GM13976 (cell line): ENCODE measurements at regions not wholly inside any gene's neighbourhood (a gene's known extent, or its start where the extent isn't known, plus 50 kb on each side); places are given as distances from the start of the nearest gene placed in this dataset.

Source experiments
- DNase-seq: peaks from one replicate; pipeline ENCODE4 v3.0.0; 2012; ENCODE audit warnings: low spot score
- in situ Hi-C: fragments of 300-500 bp; cut with MboI; formaldehyde crosslinking; loops from one replicate; pipeline ENCODE4 v1.12.0; 2022; ENCODE audit warnings: low sequenced_read_pairs, mixed read lengths, inconsistent platforms; ENCODE audit not compliant: unreplicated experiment
- TF ChIP-seq, protein P1 (sequence below): IDR thresholded peaks from 2 replicates; pipeline ENCODE4 v1.5.1; 2012; ENCODE audit warnings: borderline replicate concordance, mild to moderate bottlenecking; ENCODE audit not compliant: insufficient read depth; ENCODE audit errors: extremely low read depth, missing control alignments, control extremely low read depth

DNA sequence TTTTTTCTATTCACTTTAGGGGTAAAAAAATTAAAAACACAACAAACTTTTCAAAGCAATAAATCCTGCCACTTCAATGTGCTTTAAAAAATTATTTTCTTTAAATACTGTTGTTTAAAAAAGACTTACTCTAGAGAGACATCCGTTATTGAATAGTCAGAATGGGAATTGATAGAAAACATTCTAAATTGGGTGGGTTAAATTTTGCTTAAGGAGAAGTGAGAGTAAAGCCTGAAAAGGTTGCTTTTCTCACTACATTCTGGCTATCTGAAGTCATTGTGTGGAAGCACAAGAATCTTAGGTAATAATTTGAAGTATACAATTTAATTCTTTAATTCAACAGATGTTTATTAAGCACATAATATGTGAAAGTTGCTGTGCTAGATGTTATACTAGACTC lies 509.3 kb downstream of the NR2F1-AS1 start:
- no peak for DNase-seq
- in situ Hi-C loops = no loop called here
- TF ChIP-seq, protein P1, sequence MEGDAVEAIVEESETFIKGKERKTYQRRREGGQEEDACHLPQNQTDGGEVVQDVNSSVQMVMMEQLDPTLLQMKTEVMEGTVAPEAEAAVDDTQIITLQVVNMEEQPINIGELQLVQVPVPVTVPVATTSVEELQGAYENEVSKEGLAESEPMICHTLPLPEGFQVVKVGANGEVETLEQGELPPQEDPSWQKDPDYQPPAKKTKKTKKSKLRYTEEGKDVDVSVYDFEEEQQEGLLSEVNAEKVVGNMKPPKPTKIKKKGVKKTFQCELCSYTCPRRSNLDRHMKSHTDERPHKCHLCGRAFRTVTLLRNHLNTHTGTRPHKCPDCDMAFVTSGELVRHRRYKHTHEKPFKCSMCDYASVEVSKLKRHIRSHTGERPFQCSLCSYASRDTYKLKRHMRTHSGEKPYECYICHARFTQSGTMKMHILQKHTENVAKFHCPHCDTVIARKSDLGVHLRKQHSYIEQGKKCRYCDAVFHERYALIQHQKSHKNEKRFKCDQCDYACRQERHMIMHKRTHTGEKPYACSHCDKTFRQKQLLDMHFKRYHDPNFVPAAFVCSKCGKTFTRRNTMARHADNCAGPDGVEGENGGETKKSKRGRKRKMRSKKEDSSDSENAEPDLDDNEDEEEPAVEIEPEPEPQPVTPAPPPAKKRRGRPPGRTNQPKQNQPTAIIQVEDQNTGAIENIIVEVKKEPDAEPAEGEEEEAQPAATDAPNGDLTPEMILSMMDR = no peak

DNA sequence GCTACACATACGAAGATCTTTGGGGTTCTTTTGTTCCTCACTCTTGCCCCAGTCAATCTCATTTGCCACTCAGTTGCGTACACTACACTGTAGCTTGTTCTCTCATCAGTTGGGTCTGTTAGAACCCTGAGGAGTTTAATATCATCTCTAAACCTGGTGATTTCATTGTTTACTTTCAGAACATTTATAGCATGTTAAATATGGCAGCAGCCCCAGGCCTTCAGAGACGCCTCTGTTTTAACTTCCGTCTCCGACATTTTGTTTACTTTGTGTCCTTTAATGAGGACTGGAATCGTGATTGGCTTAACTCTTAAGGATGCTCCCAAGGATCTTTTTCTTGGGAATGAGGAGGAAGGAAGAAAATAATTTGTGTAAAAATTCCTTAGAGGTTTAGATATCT lies 510.1 kb downstream of the NR2F1-AS1 start:
- in situ Hi-C loops = no loop called here
- TF ChIP-seq, protein P1 = no peak
- no peak for DNase-seq

DNA sequence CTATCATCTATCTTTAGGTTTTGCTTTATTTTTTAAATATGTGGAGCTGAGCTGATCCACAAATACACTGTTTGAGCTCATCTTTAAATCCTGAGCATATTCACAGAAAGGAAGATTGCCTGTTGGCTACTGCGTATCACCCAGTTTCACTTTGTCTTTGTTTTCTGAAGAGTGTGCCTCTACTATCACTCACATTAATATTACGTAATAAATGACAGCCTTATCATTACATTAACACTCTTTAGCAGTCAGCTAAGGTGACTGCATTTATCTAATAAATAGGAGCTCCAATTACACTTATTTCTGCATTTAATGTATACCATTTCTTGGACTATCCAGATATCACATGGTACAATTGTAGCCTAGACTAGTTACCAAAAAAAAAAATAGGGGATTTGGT lies 511.7 kb downstream of the NR2F1-AS1 start:
- TF ChIP-seq, protein P1 = no peak
- in situ Hi-C loops = no loop called here
- no peak for DNase-seq

DNA sequence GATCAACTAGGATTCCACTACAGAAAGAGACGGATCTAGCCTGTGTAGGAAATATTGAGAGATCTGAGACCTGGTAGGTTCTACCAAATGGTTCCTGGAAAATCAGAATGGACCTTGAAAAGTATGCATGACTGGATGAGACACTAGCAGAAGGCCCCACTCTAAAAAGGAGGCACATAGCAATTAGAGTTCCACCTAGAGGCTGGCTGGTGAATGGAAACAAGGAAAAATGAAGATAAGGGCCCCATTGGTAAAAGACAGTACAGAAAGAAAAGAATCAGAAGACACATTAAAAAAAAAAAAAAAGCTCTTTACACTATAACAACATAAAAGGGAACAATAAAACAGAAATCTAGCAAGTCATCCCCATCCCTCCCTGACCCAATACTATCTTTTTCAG lies 518.5 kb downstream of the NR2F1-AS1 start:
- in situ Hi-C loops = no loop called here
- TF ChIP-seq, protein P1 = no peak
- no peak for DNase-seq

DNA sequence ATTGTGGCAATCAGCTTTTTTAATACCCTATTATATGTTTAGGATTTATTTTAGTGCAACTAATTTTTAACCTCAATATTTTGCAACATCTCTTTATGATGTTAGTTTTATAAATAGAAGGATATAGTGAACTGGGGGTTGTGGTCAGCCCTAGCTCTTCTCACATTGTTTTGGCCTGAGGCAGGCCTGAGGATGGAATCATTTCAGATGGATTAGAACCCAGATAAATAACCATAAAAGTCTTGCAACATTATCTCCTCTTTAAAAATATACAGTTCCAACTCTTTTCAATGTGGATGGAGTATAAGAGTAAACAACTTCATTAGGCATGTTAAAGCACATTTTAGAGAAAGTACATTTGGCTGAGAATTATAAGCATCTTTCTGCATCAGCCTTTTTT lies 522.7 kb downstream of the NR2F1-AS1 start:
- in situ Hi-C loops = no loop called here
- TF ChIP-seq, protein P1 = no peak
- no peak for DNase-seq

DNA sequence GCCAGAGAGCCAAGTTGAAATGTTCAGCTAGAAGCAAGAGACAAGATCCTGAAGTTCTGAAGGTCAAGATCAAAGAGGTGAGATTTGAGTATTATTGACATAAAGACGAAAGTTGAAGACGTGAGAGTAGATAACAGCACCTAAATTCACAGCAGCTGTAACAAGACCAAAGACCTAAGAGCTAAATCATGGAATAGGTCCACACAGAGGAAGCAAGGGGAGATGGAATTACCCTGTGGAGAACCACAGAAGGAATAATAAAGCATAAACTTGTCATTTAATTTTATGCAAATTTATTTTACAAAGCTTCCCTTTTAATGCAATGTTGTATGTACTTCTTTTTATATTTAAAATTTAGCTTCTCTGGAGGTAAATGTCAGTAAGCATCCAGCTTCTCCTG lies 523.7 kb downstream of the NR2F1-AS1 start:
- in situ Hi-C loops = no loop called here
- TF ChIP-seq, protein P1 = no peak
- DNase-seq = no peak

DNA sequence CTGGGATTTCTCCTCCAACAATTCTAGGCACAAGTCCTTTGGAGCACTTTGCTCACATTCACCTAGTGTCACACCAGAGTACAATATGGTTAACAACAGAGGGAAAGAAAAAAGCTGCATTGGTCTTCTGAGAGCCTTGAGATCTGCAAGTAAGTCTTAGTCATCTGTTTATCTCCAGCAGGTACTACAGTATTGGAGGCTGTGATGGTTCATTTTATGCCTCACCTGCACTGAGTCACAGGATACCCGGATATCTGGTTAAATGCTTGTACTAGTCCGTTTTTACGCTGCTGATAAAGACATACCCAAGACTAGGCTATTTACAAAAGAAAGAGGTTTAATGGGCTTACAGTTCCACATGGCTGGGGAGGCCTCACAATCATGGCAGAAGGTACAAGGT lies 525.0 kb downstream of the NR2F1-AS1 start:
- DNase-seq = no peak
- in situ Hi-C loops = no loop called here
- TF ChIP-seq, protein P1 = no peak
